ENCODE measurements at regions not wholly inside any gene's neighbourhood (a gene's known extent, or its start where the extent isn't known, plus 50 kb on each side); places are given as distances from the start of the nearest gene placed in this dataset.

GRCh38 chr2:160913323-160913722, 246.9 kb upstream of the TANK start:
- no peak for DNase-seq (ENCODE audit: low read depth)
- in situ Hi-C loops (cut with HindIII; ENCODE audit: low pct_unique_long_range_greater_than_20kb, low sequenced_read_pairs) = no loop called here

- in situ Hi-C loops (cut with HindIII; ENCODE audit: low pct_unique_long_range_greater_than_20kb, low sequenced_read_pairs) = no loop called here
These were observed 246.0 kb upstream of the TANK start for GRCh38 chr2:160914217-160914616.

GRCh38 chr2:160916300-160916699, 243.9 kb upstream of the TANK start:
- DNase-seq (ENCODE audit: low read depth) = no peak
- in situ Hi-C loops (cut with HindIII; ENCODE audit: low pct_unique_long_range_greater_than_20kb, low sequenced_read_pairs) = no loop called here

More at GRCh38 chr2:160914217-160914616, 246.0 kb upstream of the TANK start:
- DNase-seq (ENCODE audit: low read depth) = no peak

GRCh38 chr2:160917850-160918249, 242.4 kb upstream of the TANK start:
- in situ Hi-C loops (cut with HindIII; ENCODE audit: low pct_unique_long_range_greater_than_20kb, low sequenced_read_pairs) = no loop called here
- no peak for DNase-seq (ENCODE audit: low read depth)

GRCh38 chr2:160918258-160918657, 242.0 kb upstream of the TANK start:
- in situ Hi-C loops (cut with HindIII; ENCODE audit: low pct_unique_long_range_greater_than_20kb, low sequenced_read_pairs) = no loop called here
- no peak for DNase-seq (ENCODE audit: low read depth)

- in situ Hi-C loops (cut with HindIII; ENCODE audit: low pct_unique_long_range_greater_than_20kb, low sequenced_read_pairs) = no loop called here
- DNase-seq (ENCODE audit: low read depth) = no peak
These were observed 241.2 kb upstream of the TANK start for GRCh38 chr2:160918906-160919503.

- DNase-seq (ENCODE audit: low read depth) = no peak
- in situ Hi-C loops (cut with HindIII; ENCODE audit: low pct_unique_long_range_greater_than_20kb, low sequenced_read_pairs) = no loop called here
These were observed 240.2 kb upstream of the TANK start for GRCh38 chr2:160920061-160920460.

GRCh38 chr2:160920791-160921303, 239.4 kb upstream of the TANK start:
- in situ Hi-C loops (cut with HindIII; ENCODE audit: low pct_unique_long_range_greater_than_20kb, low sequenced_read_pairs) = no loop called here
- no peak for DNase-seq (ENCODE audit: low read depth)

GRCh38 chr2:160921386-160921964, 238.8 kb upstream of the TANK start:
- in situ Hi-C loops (cut with HindIII; ENCODE audit: low pct_unique_long_range_greater_than_20kb, low sequenced_read_pairs) = no loop called here
- DNase-seq (ENCODE audit: low read depth) = no peak

- no peak for DNase-seq (ENCODE audit: low read depth)
- in situ Hi-C loops (cut with HindIII; ENCODE audit: low pct_unique_long_range_greater_than_20kb, low sequenced_read_pairs) = no loop called here
These were observed 235.3 kb upstream of the TANK start for GRCh38 chr2:160924936-160925353.

- in situ Hi-C loops (cut with HindIII; ENCODE audit: low pct_unique_long_range_greater_than_20kb, low sequenced_read_pairs) = no loop called here
- DNase-seq (ENCODE audit: low read depth) = no peak
These were observed 234.3 kb upstream of the TANK start for GRCh38 chr2:160925956-160926355.

- DNase-seq (ENCODE audit: low read depth) = no peak
- in situ Hi-C loops (cut with HindIII; ENCODE audit: low pct_unique_long_range_greater_than_20kb, low sequenced_read_pairs) = no loop called here
These were observed 232.9 kb upstream of the TANK start for GRCh38 chr2:160927324-160927723.

GRCh38 chr2:160928854-160929301, 231.3 kb upstream of the TANK start:
- in situ Hi-C loops (cut with HindIII; ENCODE audit: low pct_unique_long_range_greater_than_20kb, low sequenced_read_pairs) = no loop called here
- no peak for DNase-seq (ENCODE audit: low read depth)

- in situ Hi-C loops (cut with HindIII; ENCODE audit: low pct_unique_long_range_greater_than_20kb, low sequenced_read_pairs) = no loop called here
- DNase-seq (ENCODE audit: low read depth) = no peak
These were observed 228.7 kb upstream of the TANK start for GRCh38 chr2:160931531-160931930.

GRCh38 chr2:160932960-160933359, 227.3 kb upstream of the TANK start:
- in situ Hi-C loops (cut with HindIII; ENCODE audit: low pct_unique_long_range_greater_than_20kb, low sequenced_read_pairs) = no loop called here
- DNase-seq (ENCODE audit: low read depth) = no peak

GRCh38 chr2:160934263-160934662, 226.0 kb upstream of the TANK start:
- no peak for DNase-seq (ENCODE audit: low read depth)
- in situ Hi-C loops (cut with HindIII; ENCODE audit: low pct_unique_long_range_greater_than_20kb, low sequenced_read_pairs) = no loop called here

GRCh38 chr2:160934991-160935390, 225.2 kb upstream of the TANK start:
- no peak for DNase-seq (ENCODE audit: low read depth)
- in situ Hi-C loops (cut with HindIII; ENCODE audit: low pct_unique_long_range_greater_than_20kb, low sequenced_read_pairs) = no loop called here

GRCh38 chr2:160936044-160936806, 224.0 kb upstream of the TANK start:
- DNase-seq (ENCODE audit: low read depth) = no peak
- in situ Hi-C loops (cut with HindIII; ENCODE audit: low pct_unique_long_range_greater_than_20kb, low sequenced_read_pairs) = no loop called here

- no peak for DNase-seq (ENCODE audit: low read depth)
- in situ Hi-C loops (cut with HindIII; ENCODE audit: low pct_unique_long_range_greater_than_20kb, low sequenced_read_pairs) = no loop called here
These were observed 220.0 kb upstream of the TANK start for GRCh38 chr2:160940271-160940670.

All from Caki2 (cell line).